ENCODE measurements at regions not wholly inside any gene's neighbourhood (a gene's known extent, or its start where the extent isn't known, plus 50 kb on each side); places are given as distances from the start of the nearest gene placed in this dataset.

GRCh38 chr12:105485921-105486320 is 155.4 kb downstream of the C12orf75 start:
- TF ChIP-seq GATA3 (IDR thresholded peaks at IDR 0.05; ENCODE audit: low read depth, low read length): no peak
- no peak for TF ChIP-seq GATA2 (IDR thresholded peaks at IDR 0.05; ENCODE audit: low read depth, low read length)

Measured in SH-SY5Y (cell line).